ENCODE measurements at regions not wholly inside any gene's neighbourhood (a gene's known extent, or its start where the extent isn't known, plus 50 kb on each side); places are given as distances from the start of the nearest gene placed in this dataset.

GRCh38 chr9:109579191-109579948 lies 81.3 kb upstream of the PTPN3 start:
- Mint-ChIP-seq H3K9me3 (no peaks in the 10 kb centered on the region), H3K27me3 (peaks cover 2 to 13% of the 10 kb centered on the region in 2 donors), H3K27ac (no peak overlapping the region), H3K4me3 (no peak overlapping the region), H3K36me3 (no peaks in the 10 kb centered on the region), H3K4me1 (ENCODE audit: low read depth in 2 of 2) (no peaks in the 10 kb centered on the region)
- no peak for DNase-seq (ENCODE audit: low spot score)
- peak in 1 of 2 donors; percentile 32 for ATAC-seq

- H3K9me3 Mint-ChIP-seq, result no peaks in the 10 kb centered on the region
- no peak for ATAC-seq
- H3K27me3 Mint-ChIP-seq, result peaks cover 2 to 12% of the 10 kb centered on the region in 2 donors
- H3K4me3 Mint-ChIP-seq, result no peak overlapping the region
- no peak for DNase-seq (ENCODE audit: low spot score)
- no peaks in the 10 kb centered on the region for H3K4me1 Mint-ChIP-seq (ENCODE audit: low read depth in 2 of 2)
- no peaks in the 10 kb centered on the region for H3K36me3 Mint-ChIP-seq
- H3K27ac Mint-ChIP-seq, result no peak overlapping the region
Observed at GRCh38 chr9:109582386-109582785, 84.3 kb upstream of the PTPN3 start.

GRCh38 chr9:109584205-109584604 lies 86.1 kb upstream of the PTPN3 start:
- H3K4me3 Mint-ChIP-seq, result no peak overlapping the region
- peaks cover 2 to 7% of the 10 kb centered on the region in 2 donors for H3K27me3 Mint-ChIP-seq
- DNase-seq (ENCODE audit: low spot score), result no peak
- no peaks in the 10 kb centered on the region for H3K36me3 Mint-ChIP-seq
- peaks cover under 1% of the 10 kb centered on the region for H3K9me3 Mint-ChIP-seq
- no peak for ATAC-seq
- no peaks in the 10 kb centered on the region for H3K4me1 Mint-ChIP-seq (ENCODE audit: low read depth in 2 of 2)
- no peak overlapping the region for H3K27ac Mint-ChIP-seq

- H3K9me3 Mint-ChIP-seq, result peaks cover 4% of the 10 kb centered on the region
- no peak overlapping the region for H3K4me3 Mint-ChIP-seq
- peaks cover 2 to 12% of the 10 kb centered on the region in 2 donors for H3K27me3 Mint-ChIP-seq
- no peak for DNase-seq (ENCODE audit: low spot score)
- H3K27ac Mint-ChIP-seq, result no peak overlapping the region
- H3K4me1 Mint-ChIP-seq (ENCODE audit: low read depth in 2 of 2), result no peaks in the 10 kb centered on the region
- ATAC-seq, result no peak
- no peaks in the 10 kb centered on the region for H3K36me3 Mint-ChIP-seq
Observed at GRCh38 chr9:109585796-109586195, 87.7 kb upstream of the PTPN3 start.

GRCh38 chr9:109586993-109587392 lies 88.9 kb upstream of the PTPN3 start:
- ATAC-seq (no peak), DNase-seq (ENCODE audit: low spot score) (no peak)
- Mint-ChIP-seq H3K4me1 (ENCODE audit: low read depth in 2 of 2) (no peaks in the 10 kb centered on the region), H3K27ac (no peak overlapping the region), H3K27me3 (peaks cover 2 to 13% of the 10 kb centered on the region in 2 donors), H3K4me3 (no peak overlapping the region), H3K9me3 (peaks cover 4% of the 10 kb centered on the region), H3K36me3 (no peaks in the 10 kb centered on the region)

- DNase-seq (ENCODE audit: low spot score) (no peak), ATAC-seq (no peak)
- Mint-ChIP-seq H3K4me1 (ENCODE audit: low read depth in 2 of 2) (no peaks in the 10 kb centered on the region), H3K4me3 (no peak overlapping the region), H3K27ac (no peak overlapping the region), H3K9me3 (peaks cover 4% of the 10 kb centered on the region), H3K27me3 (peaks cover 2 to 25% of the 10 kb centered on the region in 2 donors), H3K36me3 (no peaks in the 10 kb centered on the region)
Observed at GRCh38 chr9:109588415-109588814, 90.3 kb upstream of the PTPN3 start.

- no peak for ATAC-seq
- DNase-seq (ENCODE audit: low spot score), result no peak
- H3K9me3 Mint-ChIP-seq, result peaks cover 4% of the 10 kb centered on the region
- H3K4me1 Mint-ChIP-seq (ENCODE audit: low read depth in 2 of 2), result no peaks in the 10 kb centered on the region
- peaks cover 0 to 23% of the 10 kb centered on the region in 2 donors for H3K27me3 Mint-ChIP-seq
- no peak overlapping the region for H3K27ac Mint-ChIP-seq
- H3K36me3 Mint-ChIP-seq, result no peaks in the 10 kb centered on the region
- no peak overlapping the region for H3K4me3 Mint-ChIP-seq
Observed at GRCh38 chr9:109590966-109591365, 92.9 kb upstream of the PTPN3 start.

GRCh38 chr9:109591691-109592090 lies 93.6 kb upstream of the PTPN3 start:
- no peak for ATAC-seq
- no peaks in the 10 kb centered on the region for H3K36me3 Mint-ChIP-seq

GRCh38 chr9:109593612-109594011 lies 95.5 kb upstream of the PTPN3 start:
- ATAC-seq (no peak), DNase-seq (ENCODE audit: low spot score) (no peak)
- no peak overlapping the region for H3K27ac Mint-ChIP-seq
- no peak overlapping the region for H3K4me3 Mint-ChIP-seq
- H3K36me3 Mint-ChIP-seq, result no peaks in the 10 kb centered on the region
- no peaks in the 10 kb centered on the region for H3K4me1 Mint-ChIP-seq (ENCODE audit: low read depth in 2 of 2)
- peaks cover 4% of the 10 kb centered on the region for H3K9me3 Mint-ChIP-seq
- peaks cover 0 to 23% of the 10 kb centered on the region in 2 donors for H3K27me3 Mint-ChIP-seq

More at GRCh38 chr9:109591691-109592090, 93.6 kb upstream of the PTPN3 start:
- peaks cover 0 to 23% of the 10 kb centered on the region in 2 donors for H3K27me3 Mint-ChIP-seq
- no peak overlapping the region for H3K4me3 Mint-ChIP-seq
- DNase-seq (ENCODE audit: low spot score), result no peak
- H3K9me3 Mint-ChIP-seq, result peaks cover 4% of the 10 kb centered on the region
- H3K4me1 Mint-ChIP-seq (ENCODE audit: low read depth in 2 of 2), result no peaks in the 10 kb centered on the region
- H3K27ac Mint-ChIP-seq, result no peak overlapping the region

GRCh38 chr9:109597496-109597895 lies 99.4 kb upstream of the PTPN3 start:
- no peak overlapping the region for H3K4me3 Mint-ChIP-seq
- no peak for ATAC-seq
- H3K27me3 Mint-ChIP-seq, result peaks cover 0 to 14% of the 10 kb centered on the region in 2 donors
- H3K4me1 Mint-ChIP-seq (ENCODE audit: low read depth in 2 of 2), result no peaks in the 10 kb centered on the region
- H3K27ac Mint-ChIP-seq, result no peak overlapping the region
- no peaks in the 10 kb centered on the region for H3K9me3 Mint-ChIP-seq
- no peaks in the 10 kb centered on the region for H3K36me3 Mint-ChIP-seq
- no peak for DNase-seq (ENCODE audit: low spot score)

- ATAC-seq, result no peak
- no peaks in the 10 kb centered on the region for H3K9me3 Mint-ChIP-seq
Observed at GRCh38 chr9:109599131-109599530, 101.0 kb upstream of the PTPN3 start.

GRCh38 chr9:109599711-109600110 lies 101.6 kb upstream of the PTPN3 start:
- Mint-ChIP-seq H3K27me3 (no peaks in the 10 kb centered on the region), H3K9me3 (no peaks in the 10 kb centered on the region), H3K4me3 (no peak overlapping the region), H3K36me3 (no peaks in the 10 kb centered on the region), H3K27ac (no peak overlapping the region), H3K4me1 (ENCODE audit: low read depth in 2 of 2) (no peaks in the 10 kb centered on the region)
- DNase-seq (ENCODE audit: low spot score), result no peak
- no peak for ATAC-seq

More at GRCh38 chr9:109599131-109599530, 101.0 kb upstream of the PTPN3 start:
- Mint-ChIP-seq H3K36me3 (no peaks in the 10 kb centered on the region), H3K4me1 (ENCODE audit: low read depth in 2 of 2) (no peaks in the 10 kb centered on the region), H3K4me3 (no peak overlapping the region), H3K27ac (no peak overlapping the region), H3K27me3 (no peaks in the 10 kb centered on the region)
- no peak for DNase-seq (ENCODE audit: low spot score)

GRCh38 chr9:109600142-109600541 lies 102.0 kb upstream of the PTPN3 start:
- Mint-ChIP-seq H3K27ac (no peak overlapping the region), H3K27me3 (no peaks in the 10 kb centered on the region), H3K4me1 (ENCODE audit: low read depth in 2 of 2) (no peaks in the 10 kb centered on the region), H3K4me3 (no peak overlapping the region), H3K36me3 (no peaks in the 10 kb centered on the region), H3K9me3 (no peaks in the 10 kb centered on the region)
- ATAC-seq (no peak), DNase-seq (ENCODE audit: low spot score) (no peak)

GRCh38 chr9:109601181-109601580 lies 103.1 kb upstream of the PTPN3 start:
- ATAC-seq (no peak), DNase-seq (ENCODE audit: low spot score) (no peak)
- no peak overlapping the region for H3K27ac Mint-ChIP-seq
- H3K36me3 Mint-ChIP-seq, result no peaks in the 10 kb centered on the region
- no peaks in the 10 kb centered on the region for H3K4me1 Mint-ChIP-seq (ENCODE audit: low read depth in 2 of 2)
- peaks cover 5% of the 10 kb centered on the region for H3K9me3 Mint-ChIP-seq
- no peaks in the 10 kb centered on the region for H3K27me3 Mint-ChIP-seq
- H3K4me3 Mint-ChIP-seq, result no peak overlapping the region

- no peak overlapping the region for H3K27ac Mint-ChIP-seq
- no peaks in the 10 kb centered on the region for H3K27me3 Mint-ChIP-seq
- peaks cover 5% of the 10 kb centered on the region for H3K9me3 Mint-ChIP-seq
- no peaks in the 10 kb centered on the region for H3K36me3 Mint-ChIP-seq
- no peak overlapping the region for H3K4me3 Mint-ChIP-seq
- H3K4me1 Mint-ChIP-seq (ENCODE audit: low read depth in 2 of 2), result no peaks in the 10 kb centered on the region
- ATAC-seq (no peak), DNase-seq (ENCODE audit: low spot score) (no peak)
Observed at GRCh38 chr9:109602987-109603386, 104.9 kb upstream of the PTPN3 start.
